NCI-H1694 treated with DMSO at 0.1 percent for 48 hours (cell line): ENCODE measurements at regions not wholly inside any gene's neighbourhood (a gene's known extent, or its start where the extent isn't known, plus 50 kb on each side); places are given as distances from the start of the nearest gene placed in this dataset.
"Not testable (repeated sequence)": the region's sequence is repeated elsewhere in the genome, so short reads cannot be mapped to it uniquely, and the experiment has no call there.

ENCODE experiments used
- DNase-seq: peaks from one replicate; lab custom pipeline; 2025; lab: John Stamatoyannopoulos, UW

DNA sequence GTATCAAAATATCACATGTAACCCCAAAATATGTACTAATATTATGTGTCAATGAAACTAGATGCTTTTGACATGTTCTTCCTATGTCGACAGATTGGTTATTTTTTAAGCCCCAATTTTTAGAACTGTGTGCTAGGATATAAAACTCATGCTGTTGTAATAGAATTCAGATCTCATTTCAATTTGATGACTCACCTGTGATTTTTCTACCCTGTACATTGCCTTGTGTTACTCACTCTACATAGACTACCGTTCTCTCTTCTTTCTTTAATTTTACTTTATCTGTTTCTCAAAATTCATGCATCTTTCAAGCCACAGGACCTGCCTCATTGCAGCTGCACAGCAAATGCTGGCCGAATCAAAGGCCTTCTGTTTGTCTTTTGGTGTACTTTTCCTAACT lies 284.5 kb downstream of the MAT2B start:
- DNase-seq = no peak

DNA sequence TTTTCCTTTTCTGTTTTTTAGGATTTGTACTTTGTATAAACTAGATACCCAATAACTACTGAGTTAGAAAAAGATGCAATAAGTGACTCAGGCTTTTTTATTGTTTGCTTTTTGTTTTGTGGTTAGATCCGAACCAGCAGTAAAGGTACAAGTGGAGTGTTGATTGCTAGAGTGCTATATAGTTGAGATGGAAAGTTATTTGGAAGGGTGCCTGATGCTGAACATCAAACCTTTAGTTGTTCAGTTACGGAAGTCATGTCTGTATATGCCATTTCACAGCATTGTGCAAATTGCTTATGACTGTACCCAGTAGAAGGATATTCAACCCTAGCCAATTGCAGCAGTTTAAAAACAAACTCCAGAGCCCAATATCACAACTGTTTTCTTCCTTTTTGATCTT lies 285.1 kb downstream of the MAT2B start:
- DNase-seq = no peak

DNA sequence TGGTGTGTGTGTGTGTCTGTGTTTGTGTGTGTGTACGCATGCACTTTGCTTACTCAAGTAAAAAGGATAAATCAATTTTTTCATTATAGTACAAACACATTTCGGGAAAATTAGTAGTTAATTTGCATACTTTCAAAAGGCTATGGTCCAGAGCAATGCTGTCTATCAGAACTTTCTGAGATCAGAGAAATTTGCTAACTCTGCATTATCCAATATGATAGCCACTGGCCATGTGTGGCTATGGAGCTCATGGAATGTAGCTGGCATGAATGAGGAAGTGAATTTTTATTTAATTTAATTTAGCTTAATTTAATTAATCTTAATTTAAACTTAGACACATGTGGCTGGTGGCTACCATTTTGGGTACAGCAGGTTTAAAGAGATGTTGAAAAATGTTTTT lies 289.6 kb downstream of the MAT2B start:
- no peak for DNase-seq

DNA sequence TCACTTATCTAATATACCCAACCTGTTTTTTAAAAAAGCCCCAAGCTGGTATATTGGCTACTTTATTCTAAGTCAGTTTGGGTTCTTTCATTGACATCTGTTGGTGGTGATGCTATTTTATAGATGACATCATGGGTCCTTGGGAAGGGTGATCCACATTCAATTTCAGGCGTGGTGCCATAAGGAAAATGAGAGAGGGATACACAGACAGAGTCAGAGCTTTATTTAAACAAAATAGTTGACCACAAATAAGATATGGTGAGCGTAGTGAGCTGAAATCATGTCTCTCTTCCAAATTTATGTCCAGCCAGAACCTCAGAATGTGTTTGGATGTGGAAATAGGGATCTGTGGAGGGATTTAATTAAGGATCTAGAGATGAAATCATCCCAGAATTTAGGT lies 302.4 kb downstream of the MAT2B start:
- DNase-seq = no peak

DNA sequence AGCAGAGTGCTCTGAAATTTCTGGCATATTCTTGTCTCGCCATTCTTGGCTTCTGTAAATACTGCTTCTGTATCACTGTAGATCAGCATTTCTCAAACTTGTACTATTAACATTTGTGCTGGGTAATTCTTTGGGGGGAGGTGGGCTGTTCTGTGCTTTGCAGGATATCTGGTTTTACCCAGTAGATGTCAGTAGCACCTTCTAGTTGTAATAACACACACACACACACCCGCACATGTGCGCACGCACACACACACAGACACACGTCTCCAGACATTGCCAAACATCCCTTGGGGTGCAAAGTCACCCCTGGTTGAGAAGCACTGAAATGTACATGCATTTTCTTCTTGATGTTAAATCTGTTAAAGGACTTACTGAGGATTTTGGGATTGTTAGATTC lies 304.1 kb downstream of the MAT2B start:
- DNase-seq = no peak

DNA sequence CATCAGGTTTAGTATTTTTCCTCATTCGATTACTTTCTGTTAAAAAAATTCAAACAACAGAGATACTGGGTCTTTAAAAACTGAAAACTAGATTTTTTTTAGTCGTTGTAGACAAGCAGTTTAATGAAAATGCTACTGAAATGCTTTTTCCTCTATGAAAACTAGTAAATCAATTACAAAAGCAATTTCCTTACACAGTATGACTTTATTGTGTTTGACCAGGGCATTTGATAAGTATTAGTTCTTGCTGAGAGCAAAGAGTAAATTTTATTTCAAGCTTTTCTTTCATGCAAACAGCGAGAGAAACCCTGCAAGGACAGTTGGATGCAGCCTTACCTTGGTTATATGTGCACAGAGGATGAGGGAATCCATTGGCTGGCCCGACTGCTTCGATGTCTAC lies 308.5 kb downstream of the MAT2B start:
- DNase-seq = no peak

DNA sequence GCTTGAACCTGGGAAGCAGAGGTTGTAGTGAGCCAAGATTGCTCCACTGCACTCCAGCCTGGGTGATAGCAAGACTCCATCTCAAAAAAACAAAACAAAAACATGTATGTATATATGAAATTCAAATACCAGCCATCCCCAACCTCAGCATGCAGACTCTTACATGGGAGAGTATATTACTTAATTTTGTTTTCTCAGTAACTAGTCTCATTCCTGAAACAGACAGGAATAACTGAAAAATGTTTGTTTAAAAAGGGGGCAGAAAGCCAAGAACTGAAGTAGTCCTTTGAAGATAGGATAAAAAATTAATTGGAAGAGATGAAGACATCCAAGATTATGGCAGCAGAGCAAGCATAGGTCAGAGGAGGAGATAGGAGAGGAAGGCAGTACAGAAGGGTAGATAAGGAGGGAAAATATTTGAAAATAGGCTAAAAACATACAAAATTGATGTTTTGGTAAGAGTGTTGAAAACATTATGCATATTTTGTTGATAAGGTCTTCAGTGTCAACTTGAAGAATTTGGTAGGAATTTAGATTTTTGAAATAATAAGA lies 309.9 kb downstream of the MAT2B start:
- DNase-seq = no peak

DNA sequence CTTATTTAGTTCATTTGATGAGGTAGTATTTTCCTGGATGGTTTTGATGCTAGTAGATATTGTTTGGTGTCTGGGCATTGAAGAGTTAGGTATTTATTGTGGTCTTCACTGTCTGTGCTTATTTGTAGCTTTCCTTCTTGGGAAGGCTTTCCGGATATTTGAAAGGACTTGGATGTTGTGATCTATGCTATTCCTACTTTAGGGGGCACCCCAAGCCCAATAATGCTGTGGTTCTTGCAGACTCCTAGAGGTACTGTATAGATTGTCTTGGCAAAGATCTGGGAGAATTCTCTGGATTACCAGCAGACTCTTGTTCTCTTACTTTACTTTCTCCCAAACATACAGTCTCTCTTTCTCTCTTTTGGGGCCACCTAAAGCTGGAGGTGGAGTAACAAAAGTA lies 315.7 kb downstream of the MAT2B start:
- no peak for DNase-seq

DNA sequence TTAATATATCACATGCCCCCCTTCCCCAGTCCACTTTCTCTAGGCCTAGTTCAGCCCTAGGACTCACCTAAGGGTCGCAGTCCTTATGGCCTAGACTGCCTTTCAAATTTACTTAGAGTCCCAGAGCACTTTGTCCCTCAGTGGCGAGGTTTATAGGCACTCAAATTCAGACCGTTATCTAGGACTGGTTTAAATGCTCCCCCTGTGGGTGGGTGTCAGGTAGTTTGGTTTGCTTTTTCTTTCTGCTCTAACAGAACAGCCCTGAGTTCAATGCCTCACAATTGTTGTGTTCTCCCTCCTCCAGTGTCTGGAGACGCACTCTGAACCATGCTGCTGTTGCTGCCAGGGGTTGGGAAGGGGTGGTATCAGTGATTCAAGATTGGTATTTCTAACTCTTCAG lies 317.1 kb downstream of the MAT2B start:
- DNase-seq = no peak

DNA sequence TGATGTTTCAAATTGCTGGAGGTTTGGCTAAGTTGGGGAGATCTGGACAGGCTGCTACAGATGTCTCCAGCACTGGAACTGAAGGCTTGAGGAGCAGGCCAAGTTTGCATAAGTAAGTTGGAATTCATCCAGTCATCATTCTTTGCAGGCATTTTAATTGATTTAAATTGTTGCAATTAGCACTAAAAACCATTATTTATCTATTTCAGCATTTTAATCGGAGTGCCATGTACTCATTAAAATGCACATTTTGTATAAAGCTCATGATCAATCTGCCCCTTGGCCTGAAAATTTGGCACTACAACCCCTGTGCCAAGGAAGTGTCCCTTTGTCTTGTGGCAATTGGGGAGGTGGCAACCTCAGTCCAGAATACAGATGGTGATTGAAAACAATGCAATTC lies 320.2 kb downstream of the MAT2B start:
- DNase-seq = no peak

DNA sequence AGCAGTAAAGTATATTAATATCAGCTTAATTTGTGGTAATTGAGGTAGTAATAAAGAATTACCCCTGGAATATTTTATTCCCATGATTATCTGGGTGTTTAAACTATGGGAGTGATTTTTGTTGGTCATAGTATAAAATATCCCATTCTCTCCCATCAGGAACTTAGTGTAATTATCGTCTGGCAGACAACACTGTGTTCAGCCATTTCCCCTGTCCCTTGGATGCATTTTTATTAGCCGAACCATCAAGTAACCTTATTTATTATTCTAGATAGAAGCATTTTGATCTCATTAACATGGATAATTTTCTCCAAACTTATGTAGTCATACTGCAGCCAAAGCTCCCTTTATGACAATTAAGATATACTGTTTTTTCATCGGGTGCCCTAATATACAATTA lies 320.8 kb downstream of the MAT2B start:
- no peak for DNase-seq

DNA sequence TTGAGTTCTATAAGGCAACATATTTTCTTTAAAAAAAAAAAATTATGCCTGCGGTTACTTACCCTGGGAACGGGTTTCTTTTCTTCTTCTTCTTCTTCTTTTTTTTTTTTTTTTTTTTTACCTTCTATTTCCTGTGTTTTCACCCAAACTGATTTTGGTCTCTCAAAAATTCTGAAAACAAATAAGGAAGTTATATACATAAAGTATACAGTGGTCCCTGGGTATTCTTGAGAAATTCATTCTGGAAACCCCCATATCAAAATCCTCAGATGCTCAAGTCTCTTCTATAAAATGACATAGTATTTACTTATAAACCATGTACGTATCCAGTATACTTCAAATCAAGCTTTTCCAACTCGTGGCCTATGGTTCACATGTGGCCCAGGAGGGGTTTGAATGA lies 326.7 kb downstream of the MAT2B start:
- no peak for DNase-seq

DNA sequence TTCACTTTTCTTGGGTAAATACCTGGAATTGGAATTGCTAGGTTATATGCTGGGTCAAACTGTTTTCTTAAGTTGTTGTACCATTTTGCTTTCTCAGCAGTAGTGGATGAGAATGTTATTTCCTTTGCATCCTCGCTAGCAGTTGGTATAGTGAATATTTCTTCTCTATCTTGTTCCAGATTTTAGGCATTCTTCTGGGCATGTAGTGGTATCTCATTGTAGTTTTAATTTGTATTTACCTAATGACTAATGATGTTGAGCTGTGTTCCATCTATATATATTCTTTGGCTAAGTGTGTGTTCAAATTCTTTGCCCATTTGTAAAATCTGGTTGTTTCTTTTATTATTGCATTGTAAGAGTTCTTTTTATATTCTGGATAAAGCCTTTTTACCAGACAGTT lies 333.3 kb downstream of the MAT2B start:
- no peak for DNase-seq

DNA sequence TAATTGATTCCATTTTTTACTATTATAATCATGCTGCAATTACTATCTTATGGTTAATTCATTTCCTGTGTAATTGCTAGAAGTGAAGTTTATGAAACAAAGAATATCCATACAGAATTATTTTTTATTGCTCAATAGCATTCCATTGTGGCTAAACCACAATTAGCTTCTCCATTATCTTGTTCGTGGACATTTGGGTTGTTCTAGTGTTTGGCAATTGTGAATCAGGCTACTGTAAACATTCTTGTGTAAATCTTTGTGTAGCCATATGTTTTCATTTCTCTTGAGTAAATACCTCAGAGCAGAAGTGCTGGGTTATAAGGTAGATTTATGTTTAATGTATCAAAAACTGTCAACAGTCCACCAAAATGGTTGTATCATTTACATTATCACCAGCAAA lies 341.1 kb downstream of the MAT2B start:
- DNase-seq = no peak

DNA sequence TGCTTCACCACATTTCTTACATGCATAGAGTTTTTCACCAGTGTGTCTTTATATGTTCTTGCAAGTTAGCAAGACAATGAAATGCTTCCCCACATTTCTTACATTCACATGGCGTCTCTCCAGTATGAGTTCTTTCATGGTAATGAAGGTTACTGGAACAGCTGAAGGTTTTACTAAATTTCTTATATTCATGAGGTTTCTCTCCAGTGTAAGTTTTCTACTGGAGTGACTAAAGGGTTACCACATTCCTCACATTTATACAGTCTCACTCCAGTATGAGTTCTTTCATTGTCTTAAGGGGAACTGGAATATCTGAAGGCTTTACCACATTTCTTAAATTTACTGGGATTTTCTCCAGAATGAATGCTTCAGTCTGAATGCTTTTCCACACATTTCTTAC lies 350.3 kb downstream of the MAT2B start:
- no peak for DNase-seq

DNA sequence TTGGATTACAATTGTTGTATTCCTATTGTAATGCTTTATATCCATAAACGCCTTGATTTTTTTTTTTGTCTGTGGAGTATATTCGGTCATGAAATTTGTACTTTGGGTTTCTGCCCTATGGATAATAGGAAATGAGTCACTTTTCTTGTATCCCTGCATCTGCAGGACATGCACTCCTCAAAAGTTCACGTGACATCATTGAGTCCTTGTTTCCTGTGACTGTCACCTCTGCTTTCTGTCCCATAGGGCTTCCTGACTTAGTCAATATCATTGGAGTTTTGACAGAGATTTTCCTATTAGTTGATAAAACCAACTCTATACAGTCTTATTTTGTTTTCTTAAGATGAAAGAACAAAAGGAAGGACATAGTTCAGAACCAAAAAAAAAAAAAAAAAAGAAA lies 356.3 kb downstream of the MAT2B start:
- no peak for DNase-seq

DNA sequence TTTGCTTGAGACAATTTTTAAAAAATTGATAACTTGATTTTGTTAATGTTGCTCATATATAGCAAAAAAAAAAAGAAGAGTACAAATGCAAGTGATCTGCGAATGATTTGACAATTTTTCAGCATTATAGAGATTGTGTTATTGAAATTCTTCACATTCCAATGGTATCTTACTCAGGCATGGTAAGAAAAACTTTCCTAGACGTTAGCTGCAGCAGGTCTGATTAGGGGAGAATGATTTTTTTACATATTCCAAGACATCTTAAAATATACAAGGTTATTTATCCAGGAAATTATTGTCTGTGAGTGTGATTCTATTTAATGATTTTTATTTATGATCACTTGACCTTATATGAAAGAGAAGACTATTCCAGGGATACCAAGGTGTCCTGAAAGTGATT lies 361.9 kb downstream of the MAT2B start:
- DNase-seq = no peak

DNA sequence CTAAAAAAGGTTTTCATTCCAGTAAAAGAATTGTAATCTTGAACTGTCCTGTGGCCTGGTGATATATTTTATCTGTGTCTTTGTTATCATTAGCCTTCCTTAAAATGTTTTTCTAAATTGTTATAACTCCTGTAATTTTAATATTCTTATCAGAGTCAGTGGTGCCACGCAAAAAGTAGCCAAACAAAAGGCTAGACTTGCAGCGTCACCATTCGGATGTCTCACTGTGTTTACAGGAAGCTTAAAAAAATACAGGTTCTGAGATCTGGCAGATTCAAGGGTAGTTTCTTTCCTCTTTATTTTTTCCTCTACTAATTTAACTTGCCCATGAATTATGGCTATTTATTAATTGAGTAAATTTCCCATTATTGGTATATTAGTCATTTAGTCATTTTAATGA lies 362.3 kb downstream of the MAT2B start:
- no peak for DNase-seq

DNA sequence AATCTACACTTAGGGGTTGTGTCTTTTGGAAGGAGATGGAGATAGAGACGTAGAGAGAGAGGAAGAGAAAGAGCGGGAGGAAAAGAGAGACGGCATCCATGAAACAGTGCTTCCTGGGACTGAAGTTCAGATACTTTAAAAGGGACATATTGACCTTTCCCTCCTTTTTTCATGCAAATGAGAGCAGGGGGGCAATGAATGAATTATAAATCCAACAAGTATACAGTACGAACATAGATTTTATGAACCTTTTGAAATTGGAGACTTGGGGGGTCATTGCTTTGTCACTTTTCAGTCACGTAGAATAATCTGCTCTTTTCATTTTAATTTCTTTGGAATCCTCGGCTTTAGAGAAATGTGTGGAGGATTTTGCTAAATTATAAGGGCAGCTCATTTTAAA lies 364.2 kb downstream of the MAT2B start:
- no peak for DNase-seq

DNA sequence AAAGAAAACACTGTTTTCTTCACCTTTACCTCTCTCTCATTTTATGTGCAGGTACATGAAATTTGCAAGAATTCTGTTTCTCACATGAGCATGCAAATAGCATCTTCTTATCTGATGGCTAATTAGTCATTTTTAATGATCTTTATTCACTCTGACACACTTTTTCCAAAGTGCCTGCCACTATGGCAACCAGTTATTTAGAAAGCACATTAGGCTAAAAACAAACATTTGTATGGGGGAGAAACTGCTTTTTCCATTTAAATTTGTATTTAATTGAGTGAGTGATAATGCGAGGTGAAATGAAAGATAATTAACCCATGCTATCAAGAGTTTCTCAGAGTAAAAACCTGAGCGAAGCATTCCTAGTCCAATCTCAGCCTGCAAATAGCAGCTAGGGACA lies 365.0 kb downstream of the MAT2B start:
- DNase-seq = no peak

DNA sequence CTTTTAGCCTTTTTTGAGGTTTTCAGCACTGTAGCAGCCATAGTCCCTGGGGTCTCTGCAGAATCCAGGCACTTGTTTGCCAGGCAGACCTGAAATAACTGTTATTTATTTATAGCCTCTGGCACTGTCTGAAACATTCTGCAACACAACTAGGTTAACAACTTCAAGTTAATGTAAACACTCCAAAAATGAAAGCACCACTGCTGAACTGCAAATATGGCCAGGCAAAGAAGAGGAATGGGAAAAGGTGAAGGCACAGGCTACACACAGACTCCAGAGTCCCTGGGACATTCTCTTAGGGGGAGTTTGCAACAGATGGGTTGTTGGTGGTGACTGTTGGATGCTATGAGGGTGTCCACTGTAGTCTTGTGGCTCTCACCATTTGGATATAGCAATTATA lies 369.0 kb downstream of the MAT2B start:
- DNase-seq = no peak

DNA sequence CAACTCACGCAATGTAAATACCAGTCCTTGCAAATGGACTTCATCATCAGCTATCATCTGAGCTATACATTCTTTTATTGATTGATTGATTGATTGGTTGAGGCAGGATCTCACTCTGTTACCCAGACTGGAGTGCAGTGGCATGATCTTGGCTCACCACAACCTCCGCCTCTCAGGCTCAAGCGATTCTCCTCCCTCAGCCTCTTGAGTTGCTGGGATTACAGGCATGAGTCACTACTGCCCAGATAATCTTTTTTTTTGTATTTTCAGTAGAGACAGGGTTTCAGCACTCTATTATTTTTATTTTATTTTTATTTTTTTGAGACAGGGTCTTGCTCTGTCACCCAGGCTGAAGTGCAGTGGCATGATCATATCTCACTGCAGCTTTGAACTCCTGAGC lies 369.5 kb downstream of the MAT2B start:
- DNase-seq = not testable (repeated sequence)

DNA sequence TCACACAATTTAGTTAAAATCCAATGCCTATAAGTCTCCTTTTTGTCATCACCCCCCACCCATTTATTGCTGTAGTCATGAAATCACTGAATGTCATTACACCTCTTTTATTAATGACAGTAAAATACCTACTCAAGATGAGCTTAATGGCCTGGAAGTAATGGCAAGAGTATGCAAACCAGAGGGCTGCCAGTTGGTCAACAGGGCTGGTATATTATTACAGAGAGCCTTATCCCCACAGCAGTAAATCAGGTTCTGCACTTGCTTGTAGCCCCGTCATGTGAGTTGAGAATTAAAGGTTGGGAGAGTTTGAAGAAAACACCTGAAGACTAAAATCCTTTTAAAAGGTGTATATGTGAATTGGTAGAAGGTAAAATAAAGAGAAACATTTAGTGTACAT lies 372.4 kb downstream of the MAT2B start:
- no peak for DNase-seq

DNA sequence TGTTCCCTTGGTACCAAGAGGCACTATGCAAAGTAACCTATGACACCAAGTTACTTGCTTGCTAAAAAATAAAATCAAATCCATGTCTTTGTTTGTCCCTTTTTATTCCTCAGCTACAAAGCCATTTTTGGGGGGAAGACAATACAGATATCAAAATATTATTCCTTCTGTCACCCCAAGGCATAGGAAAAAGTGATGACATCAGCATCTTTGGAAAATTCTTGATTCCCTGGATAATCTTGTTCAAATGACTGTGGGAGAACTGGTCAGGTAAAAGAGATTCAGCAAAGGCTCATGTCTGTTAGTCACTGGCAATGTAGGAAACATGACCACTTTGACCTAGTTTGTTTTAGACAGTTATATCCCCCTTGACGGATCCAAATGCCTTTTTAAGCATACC lies 373.1 kb downstream of the MAT2B start:
- no peak for DNase-seq

DNA sequence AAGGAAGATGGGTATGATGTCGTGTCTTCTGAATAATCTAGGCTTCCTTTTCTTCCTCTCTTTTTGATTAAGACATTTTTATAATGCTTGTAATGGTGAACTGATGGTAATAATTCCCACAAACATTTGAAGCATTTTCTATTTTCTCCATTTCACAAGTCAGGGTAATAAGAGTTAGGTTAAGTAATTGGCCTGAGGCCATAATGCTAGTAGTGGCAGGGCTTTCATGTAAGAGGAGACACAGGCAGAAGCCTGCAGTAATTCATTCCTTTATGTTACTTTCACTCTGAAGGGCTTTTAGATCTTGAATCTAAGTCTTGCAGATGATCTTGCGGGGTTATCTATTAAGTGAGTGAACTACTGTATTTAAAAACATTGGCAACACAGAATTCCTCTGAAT lies 374.9 kb downstream of the MAT2B start:
- no peak for DNase-seq
